ENCODE measurements at regions not wholly inside any gene's neighbourhood (a gene's known extent, or its start where the extent isn't known, plus 50 kb on each side); places are given as distances from the start of the nearest gene placed in this dataset.

- Histone ChIP-seq H3K9me3 (ENCODE audit: control insufficient read depth, low read length) (no peaks in the 10 kb centered on the region), H3K27ac (ENCODE audit: low read depth in 1 of 2, low read length in 2 of 2) (no peak overlapping the region), H3K27me3 (ENCODE audit: control insufficient read depth in 1 of 2, insufficient read depth in 2 of 2, low read length in 1 of 2) (no peaks in the 10 kb centered on the region), H3K4me1 (ENCODE audit: control insufficient read depth in 1 of 2, insufficient read depth in 2 of 2, low read length in 2 of 2) (no peaks in the 10 kb centered on the region), H3K36me3 (ENCODE audit: control insufficient read depth in 1 of 2, insufficient read depth in 2 of 2, low read length in 1 of 2) (no peaks in the 10 kb centered on the region), H3K4me3 (ENCODE audit: low read length in 2 of 2) (no peak overlapping the region)
- DNase-seq (peak in 1 of 2 donors; percentile 56), ATAC-seq (ENCODE audit: low FRiP score) (no peak)
- WGBS, 2 donors = 53 to 54% methylated on average over 8 of the region's 8 CpGs
- intact Hi-C loops (cut with DNase I) = no loop called here
Observed at GRCh38 chr3:193805448-193805847, 212.4 kb downstream of the OPA1 start.

DNA sequence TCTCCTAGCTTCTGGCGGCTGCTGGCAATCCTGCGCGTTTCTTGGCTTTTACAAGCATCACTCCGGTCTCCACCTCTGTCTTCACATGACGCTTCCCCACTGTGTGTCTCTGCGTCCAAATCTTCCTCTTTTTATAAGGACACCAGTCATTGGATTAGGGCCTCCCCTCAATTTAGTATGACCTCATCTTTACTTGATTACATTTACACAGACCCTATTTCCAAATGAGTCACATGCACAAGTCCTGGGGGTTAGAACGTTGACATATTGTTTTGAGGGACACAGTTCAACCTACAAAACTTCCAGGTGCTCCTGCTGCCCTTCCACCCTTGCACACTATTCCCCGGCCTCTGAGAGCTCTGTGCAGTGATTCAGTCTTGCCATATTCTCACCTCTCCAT lies 215.3 kb downstream of the OPA1 start:
- Histone ChIP-seq H3K9me3 (ENCODE audit: control insufficient read depth, low read length) (no peaks in the 10 kb centered on the region), H3K36me3 (ENCODE audit: control insufficient read depth in 1 of 2, insufficient read depth in 2 of 2, low read length in 1 of 2) (no peaks in the 10 kb centered on the region), H3K27me3 (ENCODE audit: control insufficient read depth in 1 of 2, insufficient read depth in 2 of 2, low read length in 1 of 2) (no peaks in the 10 kb centered on the region), H3K4me3 (ENCODE audit: low read length in 2 of 2) (no peak overlapping the region), H3K27ac (ENCODE audit: low read depth in 1 of 2, low read length in 2 of 2) (no peak overlapping the region), H3K4me1 (ENCODE audit: control insufficient read depth in 1 of 2, insufficient read depth in 2 of 2, low read length in 2 of 2) (no peaks in the 10 kb centered on the region)
- WGBS, 2 donors = 95% methylated on average over 8 of the region's 8 CpGs
- DNase-seq (no peak), ATAC-seq (ENCODE audit: low FRiP score) (no peak)
- intact Hi-C loops (cut with DNase I) = no loop called here

GRCh38 chr3:193809106-193809505 lies 216.1 kb downstream of the OPA1 start:
- H3K27ac ChIP-seq (ENCODE audit: low read depth in 1 of 2, low read length in 2 of 2) = no peak overlapping the region
- no peak overlapping the region for H3K4me3 ChIP-seq (ENCODE audit: low read length in 2 of 2)
- DNase-seq (no peak), ATAC-seq (ENCODE audit: low FRiP score) (no peak)
- H3K27me3 ChIP-seq (ENCODE audit: control insufficient read depth in 1 of 2, insufficient read depth in 2 of 2, low read length in 1 of 2) = no peaks in the 10 kb centered on the region
- no peaks in the 10 kb centered on the region for H3K9me3 ChIP-seq (ENCODE audit: control insufficient read depth, low read length)
- WGBS, 2 donors = 93% methylated on average over 2 of the region's 2 CpGs
- no peaks in the 10 kb centered on the region for H3K36me3 ChIP-seq (ENCODE audit: control insufficient read depth in 1 of 2, insufficient read depth in 2 of 2, low read length in 1 of 2)
- no peaks in the 10 kb centered on the region for H3K4me1 ChIP-seq (ENCODE audit: control insufficient read depth in 1 of 2, insufficient read depth in 2 of 2, low read length in 2 of 2)
- intact Hi-C loops (cut with DNase I) = no loop called here

- Histone ChIP-seq H3K36me3 (ENCODE audit: control insufficient read depth in 1 of 2, insufficient read depth in 2 of 2, low read length in 1 of 2) (no peaks in the 10 kb centered on the region), H3K9me3 (ENCODE audit: control insufficient read depth, low read length) (no peaks in the 10 kb centered on the region), H3K4me1 (ENCODE audit: control insufficient read depth in 1 of 2, insufficient read depth in 2 of 2, low read length in 2 of 2) (no peaks in the 10 kb centered on the region), H3K4me3 (ENCODE audit: low read length in 2 of 2) (no peak overlapping the region), H3K27me3 (ENCODE audit: control insufficient read depth in 1 of 2, insufficient read depth in 2 of 2, low read length in 1 of 2) (no peaks in the 10 kb centered on the region), H3K27ac (ENCODE audit: low read depth in 1 of 2, low read length in 2 of 2) (no peak overlapping the region)
- ATAC-seq (ENCODE audit: low FRiP score) (no peak), DNase-seq (no peak)
- WGBS, 2 donors = 95% methylated on average over 5 of the region's 5 CpGs
- intact Hi-C loops (cut with DNase I) = no loop called here
Observed at GRCh38 chr3:193812078-193812725, 219.2 kb downstream of the OPA1 start.

GRCh38 chr3:193812791-193813500 lies 219.9 kb downstream of the OPA1 start:
- H3K4me3 ChIP-seq (ENCODE audit: low read length in 2 of 2) = no peak overlapping the region
- H3K27ac ChIP-seq (ENCODE audit: low read depth in 1 of 2, low read length in 2 of 2) = no peak overlapping the region
- H3K9me3 ChIP-seq (ENCODE audit: control insufficient read depth, low read length) = no peaks in the 10 kb centered on the region
- no peaks in the 10 kb centered on the region for H3K36me3 ChIP-seq (ENCODE audit: control insufficient read depth in 1 of 2, insufficient read depth in 2 of 2, low read length in 1 of 2)
- DNase-seq = no peak
- no peak for ATAC-seq (ENCODE audit: low FRiP score)
- WGBS, 2 donors = 94 to 96% methylated on average over 7 of the region's 7 CpGs
- no peaks in the 10 kb centered on the region for H3K27me3 ChIP-seq (ENCODE audit: control insufficient read depth in 1 of 2, insufficient read depth in 2 of 2, low read length in 1 of 2)
- intact Hi-C loops (cut with DNase I) = no loop called here
- H3K4me1 ChIP-seq (ENCODE audit: control insufficient read depth in 1 of 2, insufficient read depth in 2 of 2, low read length in 2 of 2) = no peaks in the 10 kb centered on the region

DNA sequence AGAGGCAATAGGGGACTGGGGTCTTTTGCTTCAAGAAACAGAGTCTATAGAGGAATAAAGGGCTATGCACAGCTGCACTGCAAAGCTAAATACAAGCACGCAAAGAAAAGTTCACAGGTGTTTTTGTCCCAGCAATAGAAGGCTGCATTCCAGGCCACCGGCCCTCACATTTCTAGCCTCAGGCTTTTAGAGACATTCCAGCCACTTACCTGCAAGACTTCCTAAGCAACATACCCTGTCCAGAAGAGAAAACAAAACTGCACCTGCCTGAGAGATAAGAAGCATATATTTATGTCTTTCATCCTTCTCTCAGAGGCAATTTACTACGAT lies 220.5 kb downstream of the OPA1 start:
- 97% methylated on average over 3 of the region's 3 CpGs for WGBS, 2 donors
- Histone ChIP-seq H3K4me1 (ENCODE audit: control insufficient read depth in 1 of 2, insufficient read depth in 2 of 2, low read length in 2 of 2) (no peaks in the 10 kb centered on the region), H3K36me3 (ENCODE audit: control insufficient read depth in 1 of 2, insufficient read depth in 2 of 2, low read length in 1 of 2) (no peaks in the 10 kb centered on the region), H3K9me3 (ENCODE audit: control insufficient read depth, low read length) (no peaks in the 10 kb centered on the region), H3K27me3 (ENCODE audit: control insufficient read depth in 1 of 2, insufficient read depth in 2 of 2, low read length in 1 of 2) (no peaks in the 10 kb centered on the region), H3K4me3 (ENCODE audit: low read length in 2 of 2) (no peak overlapping the region), H3K27ac (ENCODE audit: low read depth in 1 of 2, low read length in 2 of 2) (no peak overlapping the region)
- DNase-seq (no peak), ATAC-seq (ENCODE audit: low FRiP score) (no peak)
- intact Hi-C loops (cut with DNase I) = no loop called here

DNA sequence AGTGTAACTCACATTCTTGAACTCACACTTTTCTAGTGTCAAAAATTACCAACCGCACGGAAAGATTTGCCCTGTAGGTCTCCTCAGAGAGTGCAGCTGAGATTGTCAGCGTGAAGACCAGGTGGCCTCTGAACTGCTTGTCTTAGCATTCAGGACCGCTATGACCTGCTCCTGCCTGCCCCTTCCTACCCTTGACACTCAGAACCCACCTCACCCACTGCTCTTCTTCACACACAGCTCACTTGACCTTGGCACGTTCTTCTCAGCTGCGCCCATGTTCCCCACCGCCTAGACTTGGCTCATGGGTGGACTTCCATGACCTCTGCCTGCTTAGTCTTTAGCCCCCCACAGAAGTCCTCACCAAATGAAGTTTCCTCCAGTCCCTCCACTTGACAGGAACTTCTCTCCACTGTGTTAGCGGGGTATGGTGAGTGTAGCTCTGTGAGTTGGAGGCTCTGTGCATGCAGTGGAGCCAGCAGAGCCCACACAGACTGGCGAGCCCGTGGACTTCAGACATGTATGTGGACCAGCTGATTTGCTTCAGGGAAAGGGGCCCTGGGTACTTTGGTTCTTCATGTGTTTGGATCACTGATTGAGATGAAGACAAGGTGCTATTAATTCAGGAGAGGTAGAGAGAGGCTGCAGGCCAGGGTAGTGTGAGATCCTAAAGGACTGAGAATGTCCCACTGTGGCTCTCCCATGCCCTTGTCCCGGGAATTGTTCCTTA lies 221.3 kb downstream of the OPA1 start:
- WGBS, 2 donors = 94 to 97% methylated on average over 11 of the region's 11 CpGs
- H3K36me3 ChIP-seq (ENCODE audit: control insufficient read depth in 1 of 2, insufficient read depth in 2 of 2, low read length in 1 of 2) = no peaks in the 10 kb centered on the region
- H3K9me3 ChIP-seq (ENCODE audit: control insufficient read depth, low read length) = no peaks in the 10 kb centered on the region
- H3K4me1 ChIP-seq (ENCODE audit: control insufficient read depth in 1 of 2, insufficient read depth in 2 of 2, low read length in 2 of 2) = no peaks in the 10 kb centered on the region
- H3K27ac ChIP-seq (ENCODE audit: low read depth in 1 of 2, low read length in 2 of 2) = no peak overlapping the region
- intact Hi-C loops (cut with DNase I) = no loop called here
- no peak overlapping the region for H3K4me3 ChIP-seq (ENCODE audit: low read length in 2 of 2)
- DNase-seq (no peak), ATAC-seq (ENCODE audit: low FRiP score) (no peak)
- H3K27me3 ChIP-seq (ENCODE audit: control insufficient read depth in 1 of 2, insufficient read depth in 2 of 2, low read length in 1 of 2) = no peaks in the 10 kb centered on the region

DNA sequence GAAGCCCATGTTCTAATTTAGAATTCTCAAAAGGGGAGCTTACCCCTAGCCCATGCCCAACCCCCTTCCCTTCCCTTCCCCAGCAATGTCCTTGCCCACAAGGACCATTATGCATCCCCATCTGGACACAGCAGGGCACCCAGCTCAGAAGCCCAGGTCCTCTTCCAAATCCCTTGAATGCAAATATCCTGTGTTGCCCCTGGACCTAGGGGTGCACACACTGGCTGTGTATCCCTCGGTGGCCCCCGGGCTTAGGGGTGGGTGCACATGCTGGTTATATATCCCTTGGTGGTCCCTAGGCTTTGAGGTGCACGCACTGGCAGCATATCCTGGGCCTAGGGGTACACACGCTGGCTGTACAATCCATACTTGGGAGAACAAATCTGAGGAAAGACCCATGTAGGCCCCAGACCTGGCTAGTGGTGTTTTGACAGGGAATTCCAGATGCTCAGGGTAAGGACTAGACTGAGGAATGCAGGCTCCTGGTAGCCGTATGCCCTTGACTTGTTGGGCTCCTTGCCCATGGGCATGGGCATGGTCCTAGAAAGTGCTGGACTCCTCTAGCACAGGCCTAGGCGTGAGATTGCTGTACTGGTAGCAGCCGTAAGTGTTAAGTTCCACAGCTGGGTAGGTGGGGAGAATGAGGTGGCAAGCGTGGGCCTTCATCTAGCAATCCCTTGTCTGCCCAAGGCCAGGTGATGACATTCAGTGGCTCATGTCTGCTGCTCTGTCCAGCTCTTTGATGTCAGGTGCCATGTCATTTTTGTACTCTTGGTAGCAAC lies 222.4 kb downstream of the OPA1 start:
- no peaks in the 10 kb centered on the region for H3K4me1 ChIP-seq (ENCODE audit: control insufficient read depth in 1 of 2, insufficient read depth in 2 of 2, low read length in 2 of 2)
- no peaks in the 10 kb centered on the region for H3K36me3 ChIP-seq (ENCODE audit: control insufficient read depth in 1 of 2, insufficient read depth in 2 of 2, low read length in 1 of 2)
- H3K27me3 ChIP-seq (ENCODE audit: control insufficient read depth in 1 of 2, insufficient read depth in 2 of 2, low read length in 1 of 2) = no peaks in the 10 kb centered on the region
- H3K4me3 ChIP-seq (ENCODE audit: low read length in 2 of 2) = no peak overlapping the region
- ATAC-seq (ENCODE audit: low FRiP score) (no peak), DNase-seq (no peak)
- intact Hi-C loops (cut with DNase I) = no loop called here
- no peak overlapping the region for H3K27ac ChIP-seq (ENCODE audit: low read depth in 1 of 2, low read length in 2 of 2)
- no peaks in the 10 kb centered on the region for H3K9me3 ChIP-seq (ENCODE audit: control insufficient read depth, low read length)
- 89 to 91% methylated on average over 8 of the region's 8 CpGs for WGBS, 2 donors

Measured in aorta (tissue), 5 donors.